IMR-90 (cell line): ENCODE measurements at regions not wholly inside any gene's neighbourhood (a gene's known extent, or its start where the extent isn't known, plus 50 kb on each side); places are given as distances from the start of the nearest gene placed in this dataset.

ENCODE experiments used
- ATAC-seq: fragments of 200-7000 bp; cut with Tn5 transposase; 2 replicates; pipeline ENCODE4 v1.9.1; 2020; ENCODE audit warnings: low read depth, mild to moderate bottlenecking, moderate library complexity
- BruUV-seq: library from RNA; stranded (reverse); fragments of 400-500 nt; replicated peaks from 2 replicates; lab custom pipeline; 2021; lab: Mats Ljungman, UMichigan
- CTCF ChIA-PET: fragments of 300-600 bp; formaldehyde crosslinking; extraction: SDS; loops from one replicate; lab custom pipeline; 2021; ENCODE audit warnings: antibody characterized with exemption; lab: Yijun Ruan, JAX
- POLR2A ChIA-PET: fragments of 300-600 bp; sonication (Branson Sonifier 250); formaldehyde crosslinking; loops from one replicate; lab custom pipeline; 2022; ENCODE audit warnings: antibody characterized with exemption; ENCODE audit not compliant: unreplicated experiment; lab: Charles Lee
- DNase-seq: peaks from one replicate; pipeline ENCODE4 v3.0.0; 2013
- H2AFZ ChIP-seq: replicated peaks from 2 replicates; pipeline ENCODE3; 2013; ENCODE audit warnings: low read length, mild to moderate bottlenecking; ENCODE audit not compliant: poor library complexity
- H2AK5ac ChIP-seq: 2 replicates; pipeline ENCODE4 v1.6.1; 2013; ENCODE audit warnings: low read depth, low read length, inconsistent platforms
- H2AK9ac ChIP-seq: replicated peaks from 2 replicates; pipeline ENCODE3; 2013; ENCODE audit warnings: mild to moderate bottlenecking, low read depth, low read length, moderate library complexity; ENCODE audit not compliant: poor library complexity
- H2BK120ac ChIP-seq: 2 replicates; pipeline ENCODE4 v1.6.1; 2013; ENCODE audit warnings: low read depth, low read length, inconsistent platforms
- H2BK15ac ChIP-seq: 3 replicates; pipeline ENCODE4 v1.6.1; 2013; ENCODE audit warnings: low read depth, low read length, inconsistent platforms
- H2BK20ac ChIP-seq: 2 replicates; pipeline ENCODE4 v1.6.1; 2013; ENCODE audit warnings: low read depth, mild to moderate bottlenecking, inconsistent platforms, low read length, moderate library complexity
- H2BK5ac ChIP-seq: 2 replicates; pipeline ENCODE4 v1.6.1; 2013; ENCODE audit warnings: mild to moderate bottlenecking, low read depth, low read length, inconsistent platforms; ENCODE audit not compliant: poor library complexity, severe bottlenecking
- H3K14ac ChIP-seq: replicated peaks from 2 replicates; pipeline ENCODE4 v1.6.1; 2013; ENCODE audit warnings: low read depth, low read length, inconsistent platforms
- H3K18ac ChIP-seq: 2 replicates; pipeline ENCODE4 v1.6.1; 2013; ENCODE audit warnings: low read depth, low read length, control low read depth
- H3K23ac ChIP-seq: 2 replicates; pipeline ENCODE4 v1.6.1; 2013; ENCODE audit warnings: low read depth, low read length, inconsistent platforms
- H3K27ac ChIP-seq: 2 replicates; pipeline ENCODE4 v1.5.1; 2013; ENCODE audit warnings: mild to moderate bottlenecking, control low read depth, low read length; ENCODE audit not compliant: insufficient read depth
- H3K27me3 ChIP-seq: 2 replicates; pipeline ENCODE4 v1.6.1; 2013; ENCODE audit warnings: low read length; ENCODE audit not compliant: control insufficient read depth, insufficient read depth
- H3K36me3 ChIP-seq: 2 replicates; pipeline ENCODE4 v1.6.1; 2013; ENCODE audit warnings: low read length, mixed read lengths; ENCODE audit not compliant: control insufficient read depth, insufficient read depth
- H3K4ac ChIP-seq: 2 replicates; pipeline ENCODE4 v1.6.1; 2013; ENCODE audit warnings: low read depth, low read length, inconsistent platforms
- H3K4me1 ChIP-seq: 2 replicates; pipeline ENCODE4 v1.6.1; 2013; ENCODE audit warnings: low read length, mixed read lengths; ENCODE audit not compliant: control insufficient read depth, insufficient read depth
- H3K4me2 ChIP-seq: 2 replicates; pipeline ENCODE4 v1.6.1; 2013; ENCODE audit warnings: low read depth, mild to moderate bottlenecking, control low read depth, low read length, moderate library complexity
- H3K4me3 ChIP-seq: 2 replicates; pipeline ENCODE4 v1.5.1; 2013; ENCODE audit warnings: low read depth, mild to moderate bottlenecking, control low read depth, low read length, moderate library complexity; ENCODE audit not compliant: insufficient read depth
- H3K56ac ChIP-seq: 2 replicates; pipeline ENCODE4 v1.6.1; 2013; ENCODE audit warnings: low read length, inconsistent platforms; ENCODE audit not compliant: insufficient read depth; ENCODE audit errors: extremely low read depth
- H3K79me1 ChIP-seq, 2 experiments: 2 replicates each; pipeline ENCODE4 v1.6.1; 2013; ENCODE audit warnings: low read length in 2 of 2, inconsistent platforms in 1 of 2, low read depth in 1 of 2
- H3K9ac ChIP-seq: 2 replicates; pipeline ENCODE4 v1.6.1; 2013; ENCODE audit warnings: low read depth, low read length, control low read depth
- H3K9me1 ChIP-seq: 2 replicates; pipeline ENCODE4 v1.6.1; 2013; ENCODE audit warnings: low read length, inconsistent platforms; ENCODE audit not compliant: insufficient read depth
- H3K9me3 ChIP-seq: 2 replicates; pipeline ENCODE4 v1.6.1; 2013; ENCODE audit warnings: low read length; ENCODE audit not compliant: control insufficient read depth, insufficient read depth
- H4K20me1 ChIP-seq: 2 replicates; pipeline ENCODE4 v1.6.1; 2013; ENCODE audit warnings: low read length, inconsistent platforms; ENCODE audit not compliant: insufficient read depth
- H4K5ac ChIP-seq: 2 replicates; pipeline ENCODE4 v1.6.1; 2013; ENCODE audit warnings: mild to moderate bottlenecking, low read depth, low read length, control low read depth
- H4K8ac ChIP-seq, 2 experiments: 2 replicates each; pipeline ENCODE4 v1.6.1; 2013; ENCODE audit warnings: low read depth in 2 of 2, low read length in 2 of 2, control low read depth in 1 of 2, inconsistent platforms in 1 of 2
- H4K91ac ChIP-seq: 2 replicates; pipeline ENCODE4 v1.6.1; 2013; ENCODE audit warnings: low read depth, low read length, inconsistent platforms; ENCODE audit not compliant: insufficient read depth
- BHLHE40 ChIP-seq: fragments of 150-350 bp; IDR thresholded peaks from 2 replicates; pipeline ENCODE4 v1.6.1; 2016; ENCODE audit warnings: mild to moderate bottlenecking, low read depth, low read length
- CEBPB ChIP-seq: IDR thresholded peaks from 2 replicates; pipeline ENCODE4 v1.6.1; 2012; ENCODE audit warnings: low read depth, low read length, improper control_type of control experiment
- CHD1 ChIP-seq: IDR thresholded peaks from 2 replicates; pipeline ENCODE4 v1.6.1; 2012; ENCODE audit warnings: low read depth, low read length, improper control_type of control experiment
- CTCF ChIP-seq: conservative IDR thresholded peaks from 2 replicates; pipeline ENCODE4 v1.5.1; 2012; ENCODE audit warnings: mild to moderate bottlenecking, low read depth, low read length, improper control_type of control experiment
- ELK1 ChIP-seq: fragments of 150-350 bp; IDR thresholded peaks from 2 replicates; pipeline ENCODE4 v1.6.1; 2016; ENCODE audit warnings: low read depth, mild to moderate bottlenecking, low read length, moderate library complexity, borderline replicate concordance
- FOS ChIP-seq: fragments of 150-350 bp; IDR thresholded peaks from 2 replicates; pipeline ENCODE4 v1.6.1; 2016; ENCODE audit warnings: low read depth, low read length
- MAFK ChIP-seq: IDR thresholded peaks from 2 replicates; pipeline ENCODE4 v1.6.1; 2012; ENCODE audit warnings: low read depth, low read length, improper control_type of control experiment
- MAZ ChIP-seq: IDR thresholded peaks from 2 replicates; pipeline ENCODE4 v1.6.1; 2012; ENCODE audit warnings: low read depth, mild to moderate bottlenecking, low read length, improper control_type of control experiment, moderate library complexity, borderline replicate concordance
- MXI1 ChIP-seq: IDR thresholded peaks from 2 replicates; pipeline ENCODE4 v1.6.1; 2012; ENCODE audit warnings: low read depth, mild to moderate bottlenecking, low read length, moderate library complexity, borderline replicate concordance
- NFE2L2 ChIP-seq: fragments of 150-350 bp; IDR thresholded peaks from 2 replicates; pipeline ENCODE4 v1.6.1; 2016; ENCODE audit warnings: low read depth, mild to moderate bottlenecking, low read length
- POLR2A ChIP-seq: IDR thresholded peaks from 2 replicates; pipeline ENCODE4 v1.6.1; 2012; ENCODE audit warnings: mild to moderate bottlenecking, low read depth, low read length
- RAD21 ChIP-seq: IDR thresholded peaks from 2 replicates; pipeline ENCODE4 v1.6.1; 2012; ENCODE audit warnings: low read length, improper control_type of control experiment
- RCOR1 ChIP-seq: IDR thresholded peaks from 2 replicates; pipeline ENCODE4 v1.6.1; 2012; ENCODE audit warnings: mild to moderate bottlenecking, low read length, improper control_type of control experiment; ENCODE audit not compliant: insufficient replicate concordance
- SMC3 ChIP-seq: fragments of 150-350 bp; IDR thresholded peaks from 2 replicates; pipeline ENCODE4 v1.6.1; 2016; ENCODE audit warnings: low read depth, mild to moderate bottlenecking, antibody characterized with exemption, low read length, moderate library complexity
- USF2 ChIP-seq: fragments of 150-350 bp; IDR thresholded peaks from 2 replicates; pipeline ENCODE4 v1.6.1; 2017; ENCODE audit warnings: mild to moderate bottlenecking, antibody characterized with exemption, low read length, low read depth
- WGBS, 2 experiments: methylation state at CpG; one replicate each; pipeline versions ENCODE4 v1.1.5 to v1.1.7; 2013; ENCODE audit warnings: missing lambda C conversion rate in 2 of 2; ENCODE audit not compliant: insufficient read length in 1 of 2; ENCODE audit errors: extremely low coverage in 2 of 2; 5-methylcytosine and 5-hydroxymethylcytosine counted together
- dilution Hi-C: fragments of 300-500 bp; cut with HindIII; formaldehyde crosslinking; loops from one replicate; pipeline ENCODE4 v1.14.3; 2018; ENCODE audit warnings: low sequenced_read_pairs; ENCODE audit not compliant: unreplicated experiment
- in situ Hi-C: fragments of 300-500 bp; cut with MboI; formaldehyde crosslinking; loops from 3 replicates; pipeline ENCODE4 v1.14.3; 2019; ENCODE audit warnings: low sequenced_read_pairs, inconsistent platforms, mixed read lengths
- intact Hi-C: fragments of 100-400 bp; cut with micrococcal nuclease; formaldehyde crosslinking; loops from 2 replicates; pipeline ENCODE4 v1.10.0; 2022

- no TSS peak for BruUV-seq
- WGBS, 2 experiments = 71% methylated on average over 5 of the region's 18 CpGs; no CpG with 5 or more reads in 1 of the 2 experiments
- H3K23ac ChIP-seq = no peak overlapping the region
- H4K5ac ChIP-seq = no peak overlapping the region
- H3K4ac ChIP-seq = no peak overlapping the region
- TF ChIP-seq SMC3 (no peak), CHD1 (no peak), USF2 (no peak), NFE2L2 (no peak), MAFK (no peak), RCOR1 (no peak), FOS (no peak), CTCF (no peak), BHLHE40 (no peak), POLR2A (no peak), MXI1 (no peak), RAD21 (no peak), MAZ (no peak), CEBPB (no peak), ELK1 (no peak)
- H2AK5ac ChIP-seq = no peak overlapping the region
- H3K4me3 ChIP-seq = no peak overlapping the region
- no peak overlapping the region for H2AK9ac ChIP-seq
- POLR2A ChIA-PET = no interaction called here
- no peaks in the 10 kb centered on the region; the same call in 1 of the 2 replicates for H3K9me1 ChIP-seq
- no peak overlapping the region for H2BK20ac ChIP-seq
- no peak overlapping the region for H2BK15ac ChIP-seq
- no peak overlapping the region for H3K56ac ChIP-seq
- ATAC-seq (no peak), DNase-seq (no peak)
- no peak overlapping the region for H3K18ac ChIP-seq
- H3K27ac ChIP-seq = no peak overlapping the region
- in situ Hi-C loops = no loop called here
- H3K36me3 ChIP-seq = no peaks in the 10 kb centered on the region
- no peaks in the 10 kb centered on the region for H4K20me1 ChIP-seq
- no peaks in the 10 kb centered on the region for H3K79me1 ChIP-seq
- no peak overlapping the region for H3K14ac ChIP-seq
- CTCF ChIA-PET = no interaction called here
- H3K27me3 ChIP-seq = peaks cover 40% of the 10 kb centered on the region
- no peak overlapping the region for H4K91ac ChIP-seq
- no peaks in the 10 kb centered on the region for H3K9me3 ChIP-seq
- H3K4me1 ChIP-seq = no peaks in the 10 kb centered on the region
- no peak overlapping the region for H3K9ac ChIP-seq
- no peak overlapping the region for H3K4me2 ChIP-seq
- H2BK120ac ChIP-seq = no peak overlapping the region
- dilution Hi-C loops = no loop called here
- no peak overlapping the region for H2AFZ ChIP-seq
- intact Hi-C loops = no loop called here
- no peak overlapping the region for H2BK5ac ChIP-seq
- H4K8ac ChIP-seq = no peak overlapping the region
These were observed 69.1 kb downstream of the OLIG1 start for GRCh38 chr21:33139084-33139483.
